ENCODE measurements at regions not wholly inside any gene's neighbourhood (a gene's known extent, or its start where the extent isn't known, plus 50 kb on each side); places are given as distances from the start of the nearest gene placed in this dataset.
"Not testable (repeated sequence)": the region's sequence is repeated elsewhere in the genome, so short reads cannot be mapped to it uniquely, and the experiment has no call there.

- Histone ChIP-seq H3K27me3 (ENCODE audit: insufficient read depth, low read length) (no peaks in the 10 kb centered on the region), H4K91ac (ENCODE audit: insufficient read length, low read depth, low read length) (no peak overlapping the region), H2AK5ac (ENCODE audit: insufficient read length, low read length) (no peak overlapping the region), H3T11ph (ENCODE audit: low read length) (no peak overlapping the region), H3K4me2 (ENCODE audit: insufficient read depth, insufficient read length, low read length) (no peak overlapping the region), H2BK5ac (ENCODE audit: insufficient read length, low read length) (no peak overlapping the region), H3K79me1 (ENCODE audit: insufficient read depth, low read depth, low read length, poor library complexity, severe bottlenecking) (no peaks in the 10 kb centered on the region), H3K27ac (ENCODE audit: insufficient read length, low read depth, low read length) (no peak overlapping the region), H3K14ac (ENCODE audit: insufficient read depth, low read length) (no peak overlapping the region), H3K56ac (ENCODE audit: insufficient read length, low read depth, low read length) (no peak overlapping the region), H2BK15ac (ENCODE audit: low read depth, low read length) (no peak overlapping the region), H3K4ac (ENCODE audit: low read depth, low read length) (no peak overlapping the region), H3K23ac (ENCODE audit: insufficient read length, low read depth, low read length) (no peak overlapping the region), H3K9ac (ENCODE audit: extremely low read depth, insufficient read length, low read length) (no peak overlapping the region), H2BK120ac (ENCODE audit: low read depth, low read length, poor library complexity, severe bottlenecking) (no peak overlapping the region), H3K79me2 (ENCODE audit: insufficient read depth, low read length) (no peaks in the 10 kb centered on the region), H3K23me2 (ENCODE audit: insufficient read length, low read depth, low read length, poor library complexity, severe bottlenecking) (no peaks in the 10 kb centered on the region), H4K5ac (ENCODE audit: insufficient read length, low read depth, low read length) (no peak overlapping the region), H4K8ac (replicated peaks; ENCODE audit: insufficient read length, low read depth, low read length) (no peak overlapping the region), H2BK12ac (ENCODE audit: insufficient read length, low read depth, low read length) (no peak overlapping the region), H4K20me1 (ENCODE audit: control insufficient read depth, insufficient read depth, insufficient read length) (no peaks in the 10 kb centered on the region), H3K18ac (ENCODE audit: insufficient read length, low read depth, low read length) (no peak overlapping the region), H2AFZ (ENCODE audit: low read length) (no peak overlapping the region), H2BK20ac (ENCODE audit: low read depth, low read length, poor library complexity, severe bottlenecking) (no peak overlapping the region), H3K4me1 (ENCODE audit: insufficient read depth, low read length) (no peaks in the 10 kb centered on the region), H3K9me3 (ENCODE audit: control insufficient read depth, low read depth, low read length) (no peaks in the 10 kb centered on the region)
- Mint-ChIP-seq H3K27ac (no peak overlapping the region; a peak in 1 of 7 replicates), H3K4me1 (peaks cover 0 to 10% of the 10 kb centered on the region in 2 experiments; a peak in 2 of 4 replicates), H3K9me3 (peaks cover 4 to 17% of the 10 kb centered on the region in 2 experiments), H3K27me3 (ENCODE audit: low read depth) (no peaks in the 10 kb centered on the region; the same call in 1 of the 2 replicates), H3K36me3 (ENCODE audit: insufficient read depth in 1 of 3, low read depth in 3 of 3) (no peaks in the 10 kb centered on the region; a peak in 2 of 7 replicates), H3K4me3 (no peak overlapping the region)
- TF ChIP-seq CTCF (conservative IDR thresholded peaks at IDR 0.05), result no peak
- no CpG with 5 or more reads among the region's 3 CpGs for WGBS (ENCODE audit: extremely low coverage, insufficient read length, low lambda C conversion rate)
- no peak for DNase-seq
Observed at GRCh38 chr10:7053195-7053594, 357.6 kb downstream of the SFMBT2 start.

- not testable (repeated sequence) for H4K91ac ChIP-seq (ENCODE audit: insufficient read length, low read depth, low read length); H3K27ac Mint-ChIP-seq; H3K27me3 Mint-ChIP-seq (ENCODE audit: low read depth)
Observed at GRCh38 chr10:7050024-7050423, 360.8 kb downstream of the SFMBT2 start.

More at GRCh38 chr10:7050024-7050423, 360.8 kb downstream of the SFMBT2 start:
- H4K8ac ChIP-seq (replicated peaks; ENCODE audit: insufficient read length, low read depth, low read length); H3K56ac ChIP-seq (ENCODE audit: insufficient read length, low read depth, low read length); H3K4me1 ChIP-seq (ENCODE audit: insufficient read depth, low read length); H3K4ac ChIP-seq (ENCODE audit: low read depth, low read length); DNase-seq; H2BK120ac ChIP-seq (ENCODE audit: low read depth, low read length, poor library complexity, severe bottlenecking); H3K9me3 ChIP-seq (ENCODE audit: control insufficient read depth, low read depth, low read length); H4K20me1 ChIP-seq (ENCODE audit: control insufficient read depth, insufficient read depth, insufficient read length); H3K79me2 ChIP-seq (ENCODE audit: insufficient read depth, low read length); H3K18ac ChIP-seq (ENCODE audit: insufficient read length, low read depth, low read length); H2AFZ ChIP-seq (ENCODE audit: low read length); H3K79me1 ChIP-seq (ENCODE audit: insufficient read depth, low read depth, low read length, poor library complexity, severe bottlenecking); H3K9ac ChIP-seq (ENCODE audit: extremely low read depth, insufficient read length, low read length); H3K23ac ChIP-seq (ENCODE audit: insufficient read length, low read depth, low read length); H4K5ac ChIP-seq (ENCODE audit: insufficient read length, low read depth, low read length); H3K36me3 Mint-ChIP-seq (ENCODE audit: insufficient read depth in 1 of 3, low read depth in 3 of 3); H2BK5ac ChIP-seq (ENCODE audit: insufficient read length, low read length); H3K27me3 ChIP-seq (ENCODE audit: insufficient read depth, low read length); H3K4me1 Mint-ChIP-seq; H2AK5ac ChIP-seq (ENCODE audit: insufficient read length, low read length); H3T11ph ChIP-seq (ENCODE audit: low read length); H3K4me3 Mint-ChIP-seq; H3K27ac ChIP-seq (ENCODE audit: insufficient read length, low read depth, low read length); H3K14ac ChIP-seq (ENCODE audit: insufficient read depth, low read length); H3K23me2 ChIP-seq (ENCODE audit: insufficient read length, low read depth, low read length, poor library complexity, severe bottlenecking); H2BK20ac ChIP-seq (ENCODE audit: low read depth, low read length, poor library complexity, severe bottlenecking); H2BK12ac ChIP-seq (ENCODE audit: insufficient read length, low read depth, low read length); H3K4me2 ChIP-seq (ENCODE audit: insufficient read depth, insufficient read length, low read length); H2BK15ac ChIP-seq (ENCODE audit: low read depth, low read length): not testable (repeated sequence)
- peaks cover 4 to 12% of the 10 kb centered on the region in 2 experiments for H3K9me3 Mint-ChIP-seq
- WGBS (ENCODE audit: extremely low coverage, insufficient read length, low lambda C conversion rate), result no CpG with 5 or more reads among the region's 3 CpGs

All from H9 (cell line).